H1 (cell line): ENCODE measurements at regions not wholly inside any gene's neighbourhood (a gene's known extent, or its start where the extent isn't known, plus 50 kb on each side); places are given as distances from the start of the nearest gene placed in this dataset.

Experiments
- CTCF ChIA-PET: fragments of 300-600 bp; sonication (Branson Sonifier 250); formaldehyde crosslinking; loops from one replicate; lab custom pipeline; 2021; ENCODE audit not compliant: partially characterized antibody; lab: Charles Lee
- POLR2A ChIA-PET: fragments of 300-600 bp; sonication (Branson Sonifier 250); formaldehyde crosslinking; loops from one replicate; lab custom pipeline; 2021; ENCODE audit warnings: inconsistent platforms; ENCODE audit not compliant: partially characterized antibody; lab: Charles Lee
- DNase-seq, 2 experiments: peaks; one replicate each; pipeline versions ENCODE4 v3.0.0 to v3.0.0-alpha.2; 2010 to 2022; ENCODE audit warnings: low spot score in 2 of 2, low read depth in 1 of 2, mixed read lengths in 1 of 2
- FAIRE-seq: peaks from 2 replicates; lab custom pipeline; 2011; peaks lifted over from hg19 to GRCh38; lab: Jason Lieb, UNC
- H2AFZ ChIP-seq: 2 replicates; pipeline ENCODE4 v1.8.1; 2012; ENCODE audit warnings: low read length, inconsistent platforms
- H2AK5ac ChIP-seq: 2 replicates; pipeline ENCODE4 v1.6.1; 2013; ENCODE audit warnings: low read depth, low read length
- H2BK120ac ChIP-seq: replicated peaks from 2 replicates; pipeline ENCODE3; 2013; ENCODE audit warnings: low read depth, low read length, inconsistent platforms
- H2BK12ac ChIP-seq: 2 replicates; pipeline ENCODE4 v1.6.1; 2013; ENCODE audit warnings: low read depth, low read length
- H2BK15ac ChIP-seq: 2 replicates; pipeline ENCODE4 v1.6.1; 2013; ENCODE audit warnings: low read length
- H2BK20ac ChIP-seq: 2 replicates; pipeline ENCODE4 v1.6.1; 2013; ENCODE audit warnings: low read length
- H2BK5ac ChIP-seq: 2 replicates; pipeline ENCODE4 v1.6.1; 2013; ENCODE audit warnings: low read depth, low read length
- H3K14ac ChIP-seq: 2 replicates; pipeline ENCODE4 v1.6.1; 2013; ENCODE audit warnings: inconsistent platforms; ENCODE audit not compliant: insufficient read length
- H3K18ac ChIP-seq: 2 replicates; pipeline ENCODE4 v1.6.1; 2013; ENCODE audit warnings: low read length; ENCODE audit errors: extremely low read depth
- H3K23ac ChIP-seq: 2 replicates; pipeline ENCODE4 v1.6.1; 2013; ENCODE audit warnings: inconsistent platforms; ENCODE audit not compliant: insufficient read length
- H3K23me2 ChIP-seq: 2 replicates; pipeline ENCODE4 v1.6.1; 2013; ENCODE audit warnings: low read depth, low read length
- H3K27ac ChIP-seq: 2 replicates; pipeline ENCODE4 v1.6.1; 2011; ENCODE audit warnings: low read depth, low read length, inconsistent platforms
- H3K27me3 ChIP-seq, 4 experiments: replicated peaks in 1 of 4; 1 replicate in 1 of 4; 2 replicates in 3 of 4; pipeline versions ENCODE4 v1.6.1 to v1.8.1; 2011 to 2013; ENCODE audit warnings: low read length in 3 of 4, mild to moderate bottlenecking in 3 of 4, inconsistent platforms in 2 of 4, mixed read lengths in 2 of 4, moderate library complexity in 1 of 4; ENCODE audit not compliant: control insufficient read depth in 3 of 4, insufficient read depth in 3 of 4; ENCODE audit errors: extremely low read depth in 1 of 4
- H3K36me3 ChIP-seq, 4 experiments: 2 replicates each; pipeline versions ENCODE4 v1.6.1 to v1.8.1; 2011 to 2013; ENCODE audit warnings: mild to moderate bottlenecking in 4 of 4, low read length in 3 of 4, moderate library complexity in 2 of 4, control low read depth in 1 of 4, inconsistent platforms in 1 of 4; ENCODE audit not compliant: insufficient read depth in 4 of 4, control insufficient read depth in 2 of 4
- H3K4ac ChIP-seq: replicated peaks from 2 replicates; pipeline ENCODE3; 2013; ENCODE audit warnings: low read length, low read depth, mixed read lengths, inconsistent platforms; ENCODE audit not compliant: insufficient read length
- H3K4me1 ChIP-seq, 4 experiments: replicated peaks in 1 of 4; 1 replicate in 1 of 4; 2 replicates in 3 of 4; pipeline versions ENCODE4 v1.6.1 to v1.8.1; 2011 to 2013; ENCODE audit warnings: low read length in 3 of 4, inconsistent platforms in 2 of 4, mixed read lengths in 1 of 4; ENCODE audit not compliant: insufficient read depth in 4 of 4, control insufficient read depth in 3 of 4
- H3K4me2 ChIP-seq, 2 experiments: 2 replicates each; pipeline versions ENCODE4 v1.6.1 to v1.8.1; 2011 to 2013; ENCODE audit warnings: low read depth in 2 of 2, low read length in 2 of 2, control low read depth in 1 of 2, inconsistent platforms in 1 of 2, mild to moderate bottlenecking in 1 of 2; ENCODE audit not compliant: insufficient read depth in 1 of 2
- H3K4me3 ChIP-seq, 4 experiments: fragments of 200-600, 300-600 bp in 1 of 4; sonication (generic), shearing (Covaris generic), sonication (Bioruptor Twin) in 1 of 4; 2 replicates each; pipeline versions ENCODE4 v1.5.1 to v1.8.1; 2011 to 2016; ENCODE audit warnings: low read length in 4 of 4, low read depth in 3 of 4, control low read depth in 2 of 4, inconsistent platforms in 2 of 4, mild to moderate bottlenecking in 2 of 4, mixed read lengths in 1 of 4, moderate library complexity in 1 of 4; ENCODE audit not compliant: insufficient read depth in 2 of 4; ENCODE audit errors: extremely low read depth in 1 of 4
- H3K56ac ChIP-seq: replicated peaks from 2 replicates; pipeline ENCODE3; 2013; ENCODE audit warnings: low read depth, mild to moderate bottlenecking, mixed read lengths, low read length, inconsistent platforms; ENCODE audit not compliant: insufficient read length
- H3K79me1 ChIP-seq: 2 replicates; pipeline ENCODE4 v1.6.1; 2013; ENCODE audit warnings: low read depth, low read length, control low read depth
- H3K79me2 ChIP-seq, 2 experiments: 2 replicates each; pipeline versions ENCODE4 v1.6.1 to v1.8.1; 2012 to 2013; ENCODE audit warnings: low read length in 2 of 2, mild to moderate bottlenecking in 2 of 2, inconsistent platforms in 1 of 2; ENCODE audit not compliant: insufficient read depth in 2 of 2, control insufficient read depth in 1 of 2
- H3K9ac ChIP-seq, 4 experiments: replicated peaks in 1 of 4; 1 replicate in 1 of 4; 2 replicates in 3 of 4; pipeline versions ENCODE4 v1.6.1 to v1.8.1; 2011 to 2013; ENCODE audit warnings: low read depth in 3 of 4, low read length in 3 of 4, control low read depth in 2 of 4, mild to moderate bottlenecking in 2 of 4, moderate library complexity in 2 of 4, inconsistent platforms in 1 of 4; ENCODE audit errors: extremely low read depth in 1 of 4
- H3K9me3 ChIP-seq, 2 experiments: 2 replicates each; pipeline versions ENCODE4 v1.6.1 to v1.8.1; 2012 to 2013; ENCODE audit warnings: mild to moderate bottlenecking in 2 of 2, moderate library complexity in 2 of 2, control low read depth in 1 of 2, inconsistent platforms in 1 of 2, low read depth in 1 of 2, low read length in 1 of 2, mixed read lengths in 1 of 2; ENCODE audit not compliant: insufficient read depth in 2 of 2
- H4K20me1 ChIP-seq, 2 experiments: replicated peaks in 1 of 2; 2 replicates each; pipeline versions ENCODE3 to v1.8.1; 2011 to 2013; ENCODE audit warnings: inconsistent platforms in 2 of 2, low read length in 2 of 2, mild to moderate bottlenecking in 1 of 2; ENCODE audit not compliant: insufficient read depth in 2 of 2, control insufficient read depth in 1 of 2
- H4K5ac ChIP-seq: 2 replicates; pipeline ENCODE4 v1.6.1; 2013; ENCODE audit warnings: low read length, low read depth, mixed read lengths, inconsistent platforms; ENCODE audit not compliant: insufficient read length
- H4K8ac ChIP-seq: 2 replicates; pipeline ENCODE4 v1.8.0; 2013; ENCODE audit warnings: mild to moderate bottlenecking, moderate library complexity, low read length, inconsistent platforms; ENCODE audit not compliant: insufficient read depth; ENCODE audit errors: extremely low read depth
- H4K91ac ChIP-seq: replicated peaks from 2 replicates; pipeline ENCODE3; 2013; ENCODE audit warnings: low read length, mixed read lengths, inconsistent platforms; ENCODE audit not compliant: insufficient read length
- JUN ChIP-seq: IDR thresholded peaks from 2 replicates; pipeline ENCODE4 v1.6.1; 2011; ENCODE audit warnings: low read depth, mild to moderate bottlenecking, improper control_type of control experiment, low read length
- WGBS, 2 experiments: shearing (Covaris generic) in 1 of 2; methylation state at CpG; one replicate each; pipeline versions ENCODE4 v1.1.6 to v1.1.7; 2013 to 2015; ENCODE audit warnings: low lambda C conversion rate in 2 of 2, mixed read lengths in 2 of 2, inconsistent platforms in 1 of 2, low coverage in 1 of 2, missing lambda C conversion rate in 1 of 2; ENCODE audit not compliant: insufficient replicate concordance in 2 of 2, insufficient coverage in 1 of 2, insufficient read length in 1 of 2; ENCODE audit errors: extremely low coverage in 1 of 2, missing lambda C conversion rate in 1 of 2; 5-methylcytosine and 5-hydroxymethylcytosine counted together

GRCh38 chrX:110985470-110985869 lies 110.5 kb upstream of the PAK3 start:
- DNase-seq (no peak), FAIRE-seq (no peak)
- no peak overlapping the region for H3K18ac ChIP-seq
- no peak overlapping the region for H3K27ac ChIP-seq
- CTCF ChIA-PET: interaction anchor here (0.6 to 2.7 kb wide), 4 partner anchors 17 to 115 kb away, joined by 4 to 9 read pairs (median 4); no protein-coding TSS in a partner anchor
- no peak overlapping the region for H3K23ac ChIP-seq
- 42% methylated on average over 2 of the region's 2 CpGs; no CpG with 5 or more reads in 1 of the 2 experiments for WGBS, 2 experiments
- no peak overlapping the region for H2AFZ ChIP-seq
- no peak overlapping the region for H3K4ac ChIP-seq
- POLR2A ChIA-PET: interaction anchor here (1.0 kb wide), 1 partner anchor 190 kb away, joined by 3 read pairs; the partner anchor contains the start of gene CHRDL1
- H3K79me2 ChIP-seq: no peaks in the 10 kb centered on the region
- H2BK120ac ChIP-seq: no peak overlapping the region
- no peaks in the 10 kb centered on the region for H3K27me3 ChIP-seq
- no peak overlapping the region for H2AK5ac ChIP-seq
- H3K14ac ChIP-seq: no peak overlapping the region
- no peak overlapping the region for H3K4me2 ChIP-seq
- no peaks in the 10 kb centered on the region for H4K20me1 ChIP-seq
- H4K91ac ChIP-seq: no peak overlapping the region
- H3K9me3 ChIP-seq: no peaks in the 10 kb centered on the region
- no peak overlapping the region for H3K9ac ChIP-seq
- no peak for TF ChIP-seq JUN
- no peak overlapping the region for H2BK12ac ChIP-seq
- H2BK20ac ChIP-seq: no peak overlapping the region
- H3K4me1 ChIP-seq: peaks cover 0 to 2% (median 0%) of the 10 kb centered on the region in 4 experiments; a peak in 1 of 7 replicates
- H3K36me3 ChIP-seq: no peaks in the 10 kb centered on the region
- H3K23me2 ChIP-seq: no peaks in the 10 kb centered on the region
- no peak overlapping the region for H3K56ac ChIP-seq
- no peak overlapping the region for H4K8ac ChIP-seq
- no peak overlapping the region for H2BK15ac ChIP-seq
- no peak overlapping the region for H3K4me3 ChIP-seq
- no peak overlapping the region for H2BK5ac ChIP-seq
- no peak overlapping the region for H4K5ac ChIP-seq
- no peaks in the 10 kb centered on the region for H3K79me1 ChIP-seq
